Activated naive CD4-positive, alpha-beta T cell treated with anti-CD3 and anti-CD28 coated beads, Interleukin-2, amount 10 ng/mL, durations not matched to agents 7 days and 5 days (primary cell): ENCODE measurements at regions not wholly inside any gene's neighbourhood (a gene's known extent, or its start where the extent isn't known, plus 50 kb on each side); places are given as distances from the start of the nearest gene placed in this dataset.

Experiments used
- CTCF ChIA-PET: fragments of 350-600 bp; sonication (Branson Sonifier 250); formaldehyde crosslinking; loops from one replicate; lab custom pipeline; 2021; ENCODE audit warnings: antibody characterized with exemption; lab: Charles Lee
- DNase-seq: peaks from one replicate; pipeline ENCODE4 v3.0.0-alpha.2; 2020
- H3K27ac Mint-ChIP-seq: one replicate; pipeline ENCODE4 v1.8.0; 2021; ENCODE audit warnings: mild to moderate bottlenecking, moderate library complexity, mixed read lengths
- H3K27me3 Mint-ChIP-seq: one replicate; pipeline ENCODE4 v1.8.0; 2021; ENCODE audit warnings: mild to moderate bottlenecking, mixed read lengths
- H3K36me3 Mint-ChIP-seq: one replicate; pipeline ENCODE4 v1.8.0; 2021; ENCODE audit warnings: mixed read lengths
- H3K4me1 Mint-ChIP-seq: one replicate; pipeline ENCODE4 v1.8.0; 2021; ENCODE audit warnings: mixed read lengths
- H3K4me3 Mint-ChIP-seq: one replicate; pipeline ENCODE4 v1.8.0; 2021; ENCODE audit warnings: mild to moderate bottlenecking, moderate library complexity, mixed read lengths
- H3K9me3 Mint-ChIP-seq: one replicate; pipeline ENCODE4 v1.8.0; 2021; ENCODE audit warnings: mixed read lengths

DNA sequence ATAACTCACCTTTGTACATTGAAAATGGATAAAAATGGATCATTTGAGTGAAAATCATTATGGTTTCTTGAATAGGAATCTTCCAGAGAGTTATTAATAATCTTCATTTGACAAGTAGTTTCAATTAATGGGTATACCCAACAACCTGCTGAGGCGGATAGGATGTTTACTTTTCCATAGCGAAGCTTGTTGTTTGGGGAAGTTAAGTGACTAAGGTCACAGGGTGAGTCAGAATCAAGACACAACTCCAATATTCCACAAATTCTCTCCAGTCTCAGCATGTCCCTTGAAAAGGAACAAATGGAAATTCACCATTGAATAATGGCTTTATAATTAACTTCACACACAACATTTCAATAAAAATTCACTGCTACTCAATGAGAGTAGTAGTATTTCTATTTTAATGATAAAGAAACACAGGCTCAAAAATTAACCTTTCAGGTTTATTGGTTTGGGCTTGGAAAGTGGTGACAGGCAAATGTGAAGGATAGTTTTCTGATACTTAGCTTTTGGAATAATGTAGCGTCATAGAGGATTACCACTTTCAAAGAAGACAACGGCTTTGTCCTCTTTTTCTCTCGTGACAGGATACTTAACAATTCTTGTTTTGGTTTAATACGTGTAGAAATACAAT lies 211.3 kb downstream of the GPD2 start:
- no peak overlapping the region for H3K4me3 Mint-ChIP-seq
- CTCF ChIA-PET: no interaction called here
- H3K36me3 Mint-ChIP-seq: no peaks in the 10 kb centered on the region
- no peaks in the 10 kb centered on the region for H3K4me1 Mint-ChIP-seq
- H3K9me3 Mint-ChIP-seq: no peaks in the 10 kb centered on the region
- no peak overlapping the region for H3K27ac Mint-ChIP-seq
- no peaks in the 10 kb centered on the region for H3K27me3 Mint-ChIP-seq
- DNase-seq: no peak

- Mint-ChIP-seq H3K4me3 (no peak overlapping the region), H3K9me3 (no peaks in the 10 kb centered on the region), H3K27ac (no peak overlapping the region), H3K27me3 (no peaks in the 10 kb centered on the region), H3K4me1 (no peaks in the 10 kb centered on the region), H3K36me3 (no peaks in the 10 kb centered on the region)
- no peak for DNase-seq
- CTCF ChIA-PET: no interaction called here
These were observed 212.3 kb downstream of the GPD2 start for GRCh38 chr2:156648522-156648921.

DNA sequence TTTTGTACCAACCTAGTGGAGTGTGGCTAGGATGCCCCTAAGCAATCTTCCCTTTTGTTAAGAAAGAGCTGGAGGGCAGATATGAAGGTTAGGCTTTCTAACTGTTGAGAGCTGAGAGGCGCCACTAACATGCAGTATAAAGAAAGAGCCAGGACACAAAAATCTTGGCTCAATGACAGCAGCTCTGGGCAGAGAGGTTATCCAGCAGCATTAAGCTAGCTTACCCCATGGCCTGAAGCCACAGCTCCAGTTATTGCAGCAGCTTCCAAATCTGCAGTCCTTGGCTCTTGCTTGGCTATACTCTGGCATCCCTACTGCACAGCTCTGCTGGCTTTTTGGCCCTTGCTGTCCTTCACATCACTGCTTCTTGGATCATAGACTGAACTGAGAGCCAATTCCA lies 213.4 kb downstream of the GPD2 start:
- H3K27me3 Mint-ChIP-seq: no peaks in the 10 kb centered on the region
- no peak overlapping the region for H3K27ac Mint-ChIP-seq
- no peaks in the 10 kb centered on the region for H3K4me1 Mint-ChIP-seq
- H3K36me3 Mint-ChIP-seq: no peaks in the 10 kb centered on the region
- H3K4me3 Mint-ChIP-seq: no peak overlapping the region
- no peaks in the 10 kb centered on the region for H3K9me3 Mint-ChIP-seq
- DNase-seq: no peak
- CTCF ChIA-PET: no interaction called here

DNA sequence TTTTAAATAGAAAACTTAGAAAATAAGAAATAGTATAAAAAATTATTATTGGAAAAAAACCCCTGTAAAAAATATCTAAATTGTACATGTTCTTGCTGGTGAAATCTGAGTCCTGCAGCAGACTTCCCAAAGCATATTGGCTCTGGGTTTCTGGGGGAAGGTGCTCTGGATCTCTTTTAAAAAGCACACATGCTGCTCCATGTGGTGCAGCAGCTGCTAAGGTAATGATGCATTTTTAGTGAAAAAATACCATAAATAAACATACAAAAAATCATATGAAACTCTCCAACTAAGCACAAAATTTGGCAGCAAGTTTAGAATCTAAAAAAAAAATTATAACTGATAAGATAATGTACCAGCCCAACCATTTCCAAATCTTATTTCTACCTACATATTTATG lies 216.5 kb downstream of the GPD2 start:
- Mint-ChIP-seq H3K27ac (no peak overlapping the region), H3K9me3 (no peaks in the 10 kb centered on the region), H3K4me3 (no peak overlapping the region), H3K27me3 (no peaks in the 10 kb centered on the region), H3K36me3 (no peaks in the 10 kb centered on the region), H3K4me1 (no peaks in the 10 kb centered on the region)
- DNase-seq: no peak
- CTCF ChIA-PET: no interaction called here

DNA sequence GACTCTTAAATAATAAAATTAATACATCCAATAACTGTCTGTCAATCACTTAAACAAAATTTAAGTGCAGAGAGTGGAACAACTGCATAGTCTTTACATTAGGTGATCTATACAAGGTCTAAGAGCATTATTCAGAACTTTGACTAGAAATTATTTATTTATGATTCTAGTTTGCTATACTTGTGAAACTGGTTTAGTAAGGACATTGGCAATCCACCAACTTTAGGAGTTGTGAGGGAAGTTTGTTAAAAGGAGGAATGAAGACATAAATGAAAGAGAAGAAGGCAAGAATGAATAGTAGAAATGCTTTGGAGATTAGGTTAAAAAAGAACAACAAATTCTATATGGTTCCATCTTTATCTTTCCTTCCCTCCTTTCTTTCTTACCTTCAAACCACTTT lies 217.5 kb downstream of the GPD2 start:
- CTCF ChIA-PET: no interaction called here
- Mint-ChIP-seq H3K27ac (no peak overlapping the region), H3K4me3 (no peak overlapping the region), H3K36me3 (no peaks in the 10 kb centered on the region), H3K9me3 (no peaks in the 10 kb centered on the region), H3K4me1 (no peaks in the 10 kb centered on the region), H3K27me3 (no peaks in the 10 kb centered on the region)
- DNase-seq: no peak

DNA sequence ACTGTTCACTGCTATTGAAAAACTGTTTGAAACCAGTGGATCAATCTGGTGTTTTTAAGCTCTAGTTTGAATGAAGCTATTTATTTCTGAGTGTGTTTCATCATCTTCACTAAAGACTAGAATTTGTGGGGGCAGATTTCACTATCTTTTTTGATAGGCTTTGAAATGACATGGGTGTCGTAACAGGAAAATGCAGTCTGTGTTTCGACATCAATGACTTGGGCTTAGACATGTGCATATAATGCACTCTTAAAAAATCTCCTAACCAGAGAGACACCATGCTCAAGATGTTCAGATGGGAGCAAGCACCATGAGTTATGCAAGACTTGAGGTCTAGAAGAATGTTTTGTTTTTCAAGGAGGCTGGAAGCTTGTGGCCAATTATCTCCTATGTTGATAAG lies 221.6 kb downstream of the GPD2 start:
- Mint-ChIP-seq H3K9me3 (no peaks in the 10 kb centered on the region), H3K4me3 (no peak overlapping the region), H3K27ac (no peak overlapping the region), H3K36me3 (no peaks in the 10 kb centered on the region), H3K27me3 (no peaks in the 10 kb centered on the region), H3K4me1 (no peaks in the 10 kb centered on the region)
- DNase-seq: no peak
- CTCF ChIA-PET: no interaction called here

DNA sequence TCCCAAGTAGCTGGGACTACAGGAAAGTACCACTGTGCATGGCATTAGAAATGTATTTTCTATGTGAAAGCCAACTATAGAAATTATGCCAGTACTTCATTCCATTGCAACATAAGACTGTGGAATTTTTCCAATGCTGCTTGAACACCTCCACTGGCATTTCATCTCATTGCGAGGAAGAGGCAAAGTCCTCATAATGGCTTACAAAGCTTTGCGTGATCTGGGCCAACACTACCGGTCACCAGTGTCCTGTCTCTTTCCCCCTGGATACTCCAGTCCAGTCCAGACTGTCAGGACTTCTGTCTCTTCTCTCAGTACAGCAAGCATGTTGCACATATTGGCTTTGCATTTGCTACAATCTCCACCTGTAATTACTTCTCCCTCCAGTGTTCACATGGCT lies 223.5 kb downstream of the GPD2 start:
- Mint-ChIP-seq H3K27me3 (no peaks in the 10 kb centered on the region), H3K4me3 (no peak overlapping the region), H3K9me3 (no peaks in the 10 kb centered on the region)

GRCh38 chr2:156663757-156664409 lies 227.7 kb downstream of the GPD2 start:
- H3K4me1 Mint-ChIP-seq: no peaks in the 10 kb centered on the region
- CTCF ChIA-PET: interaction anchor here (0.7 to 0.9 kb wide), 2 partner anchors 8 to 439 kb away, joined by 3 read pairs; no protein-coding TSS in a partner anchor
- no peak for DNase-seq
- H3K27me3 Mint-ChIP-seq: no peaks in the 10 kb centered on the region
- no peak overlapping the region for H3K4me3 Mint-ChIP-seq
- H3K27ac Mint-ChIP-seq: no peak overlapping the region
- H3K9me3 Mint-ChIP-seq: peaks cover 3% of the 10 kb centered on the region
- no peaks in the 10 kb centered on the region for H3K36me3 Mint-ChIP-seq

More for the DNA sequence above, 223.5 kb downstream of the GPD2 start:
- Mint-ChIP-seq H3K27ac (no peak overlapping the region), H3K4me1 (no peaks in the 10 kb centered on the region), H3K36me3 (no peaks in the 10 kb centered on the region)
- no peak for DNase-seq
- CTCF ChIA-PET: no interaction called here

DNA sequence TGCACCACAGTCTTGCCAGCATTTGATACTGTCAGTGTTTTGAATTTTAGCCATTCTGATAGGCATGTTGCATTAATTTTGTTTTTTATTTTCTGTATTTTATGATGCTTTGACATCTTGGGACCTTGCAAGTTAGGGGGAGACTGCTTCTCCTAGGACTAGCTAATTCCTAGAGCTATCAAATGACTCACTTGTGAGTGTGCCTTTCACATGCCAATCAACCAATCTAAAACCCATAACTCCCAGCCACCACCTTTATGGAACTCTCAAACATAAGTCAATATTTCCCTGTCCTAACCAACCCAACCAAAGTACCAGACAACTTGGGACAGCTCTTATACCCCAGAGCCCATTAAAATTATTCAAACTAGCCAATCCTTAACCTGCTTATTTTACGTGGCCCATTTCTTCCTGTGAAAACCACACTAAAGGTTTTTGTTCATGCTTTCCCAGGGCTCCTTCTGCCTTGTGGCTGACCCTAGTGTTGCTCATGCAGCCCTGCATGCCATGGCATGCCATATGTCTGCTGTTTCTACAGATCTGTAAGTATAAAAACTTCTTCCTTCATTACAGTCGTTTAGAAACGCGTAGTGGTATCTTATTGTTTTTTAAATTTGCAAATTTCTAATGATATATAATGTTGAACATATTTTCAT lies 230.1 kb downstream of the GPD2 start:
- H3K9me3 Mint-ChIP-seq: peaks cover 3% of the 10 kb centered on the region
- H3K4me1 Mint-ChIP-seq: no peaks in the 10 kb centered on the region
- DNase-seq: no peak
- H3K4me3 Mint-ChIP-seq: no peak overlapping the region
- CTCF ChIA-PET: no interaction called here
- no peaks in the 10 kb centered on the region for H3K27me3 Mint-ChIP-seq
- H3K27ac Mint-ChIP-seq: no peak overlapping the region
- H3K36me3 Mint-ChIP-seq: no peaks in the 10 kb centered on the region

GRCh38 chr2:156670104-156670503 lies 233.9 kb downstream of the GPD2 start:
- CTCF ChIA-PET: no interaction called here
- Mint-ChIP-seq H3K27ac (no peak overlapping the region), H3K4me1 (no peaks in the 10 kb centered on the region), H3K9me3 (peaks cover 3% of the 10 kb centered on the region), H3K36me3 (no peaks in the 10 kb centered on the region), H3K4me3 (no peak overlapping the region), H3K27me3 (peaks cover 4% of the 10 kb centered on the region)
- no peak for DNase-seq

DNA sequence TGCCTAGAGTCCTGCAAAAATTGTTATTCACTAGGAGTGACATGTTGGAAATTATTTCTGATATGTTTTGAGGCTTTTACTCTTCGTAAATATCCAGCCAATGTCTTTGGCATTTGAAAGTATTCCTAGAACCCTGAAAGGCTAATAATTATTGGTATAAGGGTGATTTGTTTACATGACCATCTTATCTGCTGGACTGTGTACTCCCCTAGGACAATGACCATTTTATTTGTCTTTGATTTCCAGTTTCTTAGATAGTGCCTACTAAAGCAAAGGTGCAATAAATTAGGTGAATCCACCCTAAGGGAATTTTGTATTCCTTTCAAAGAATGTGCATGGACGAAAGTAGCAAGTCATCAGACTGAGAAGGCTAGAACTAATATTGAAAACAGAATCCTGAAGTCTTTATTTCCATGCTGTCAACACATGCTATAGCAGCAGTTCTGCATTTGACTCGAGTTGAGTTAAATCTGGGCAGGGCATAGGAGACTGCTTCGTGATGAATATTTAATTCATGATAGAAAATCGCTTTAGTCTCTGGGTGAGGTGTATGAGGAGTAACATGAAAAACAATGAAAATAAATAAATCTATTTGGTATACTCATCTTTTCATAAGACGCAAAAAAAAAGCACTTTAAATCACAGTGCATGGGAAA lies 235.7 kb downstream of the GPD2 start:
- CTCF ChIA-PET: no interaction called here
- no peaks in the 10 kb centered on the region for H3K4me1 Mint-ChIP-seq
- H3K4me3 Mint-ChIP-seq: no peak overlapping the region

DNA sequence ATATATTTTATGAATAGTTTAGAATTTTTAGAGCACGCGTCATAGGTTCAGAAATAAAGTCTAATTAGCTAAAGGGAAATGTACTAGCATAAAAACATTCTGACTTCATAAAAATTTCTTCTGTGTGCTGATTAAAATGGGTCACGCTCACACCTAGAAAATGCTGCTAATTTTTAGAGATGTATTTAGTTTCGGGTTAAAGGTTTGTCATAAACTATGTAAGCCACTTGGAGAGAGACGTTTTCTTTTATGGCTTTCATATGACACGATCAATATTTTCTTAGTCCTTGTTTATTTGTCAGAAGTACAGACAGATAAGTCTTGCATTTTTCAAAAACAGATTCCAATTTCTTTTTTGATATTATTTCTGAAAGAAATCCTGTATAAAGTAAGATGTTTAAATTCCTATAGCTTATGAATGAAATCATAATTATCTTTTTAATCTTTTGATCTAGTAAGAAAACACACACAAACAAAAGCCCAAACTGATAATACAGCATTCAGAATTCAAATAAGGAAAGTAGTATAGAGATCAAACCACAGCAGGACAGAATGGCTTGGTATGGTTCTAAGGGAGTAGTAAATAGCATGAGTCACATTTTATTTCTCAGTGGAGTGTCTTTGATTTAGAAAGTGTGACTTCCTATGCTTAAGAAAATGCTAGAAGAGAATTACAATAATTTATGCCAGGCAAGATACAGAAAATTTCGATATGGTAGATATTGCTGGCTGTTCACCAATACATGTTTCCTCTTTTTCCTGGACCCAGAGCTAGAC lies 236.6 kb downstream of the GPD2 start:
- no peak overlapping the region for H3K4me3 Mint-ChIP-seq
- peaks cover 4% of the 10 kb centered on the region for H3K27me3 Mint-ChIP-seq
- no peak overlapping the region for H3K27ac Mint-ChIP-seq
- H3K36me3 Mint-ChIP-seq: no peaks in the 10 kb centered on the region
- peaks cover 3% of the 10 kb centered on the region for H3K9me3 Mint-ChIP-seq
- H3K4me1 Mint-ChIP-seq: no peaks in the 10 kb centered on the region
- DNase-seq: no peak
- CTCF ChIA-PET: no interaction called here

More for the DNA sequence above, 235.7 kb downstream of the GPD2 start:
- Mint-ChIP-seq H3K27me3 (peaks cover 4% of the 10 kb centered on the region), H3K27ac (no peak overlapping the region), H3K36me3 (no peaks in the 10 kb centered on the region), H3K9me3 (peaks cover 3% of the 10 kb centered on the region)
- no peak for DNase-seq

DNA sequence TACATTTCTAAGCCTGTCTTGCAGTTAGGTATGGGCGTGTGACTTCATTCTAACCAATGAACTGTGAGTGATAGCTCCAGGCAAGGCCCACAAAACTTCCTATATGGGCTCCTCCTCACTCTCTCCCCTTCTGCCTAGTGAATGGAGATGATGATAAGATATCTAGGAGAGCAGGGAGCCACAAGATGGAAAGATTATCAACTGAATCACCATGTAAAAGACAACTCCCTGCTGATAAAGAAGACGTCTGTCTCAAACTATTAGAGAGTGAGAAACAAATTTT lies 237.1 kb downstream of the GPD2 start:
- Mint-ChIP-seq H3K4me1 (no peaks in the 10 kb centered on the region), H3K27ac (no peak overlapping the region), H3K36me3 (no peaks in the 10 kb centered on the region), H3K9me3 (peaks cover 3% of the 10 kb centered on the region), H3K27me3 (peaks cover 4% of the 10 kb centered on the region), H3K4me3 (no peak overlapping the region)
- DNase-seq: no peak
- CTCF ChIA-PET: no interaction called here

- Mint-ChIP-seq H3K27ac (no peak overlapping the region), H3K4me1 (no peaks in the 10 kb centered on the region), H3K9me3 (no peaks in the 10 kb centered on the region), H3K27me3 (peaks cover 4% of the 10 kb centered on the region), H3K36me3 (no peaks in the 10 kb centered on the region), H3K4me3 (no peak overlapping the region)
- CTCF ChIA-PET: no interaction called here
- no peak for DNase-seq
These were observed 237.8 kb downstream of the GPD2 start for GRCh38 chr2:156673981-156674380.
